ENCODE measurements at regions not wholly inside any gene's neighbourhood (a gene's known extent, or its start where the extent isn't known, plus 50 kb on each side); places are given as distances from the start of the nearest gene placed in this dataset.

- H3K27ac ChIP-seq (ENCODE audit: insufficient read depth, low read length) = no peak overlapping the region
- H3K36me3 ChIP-seq (ENCODE audit: control insufficient read depth, insufficient read depth, low read length) = no peaks in the 10 kb centered on the region
- H3K9ac ChIP-seq (ENCODE audit: insufficient read depth, low read length) = no peak overlapping the region
- no peak for TF ChIP-seq EZH2 (IDR thresholded peaks at IDR 0.05; ENCODE audit: low read length, missing control alignments)
- TF ChIP-seq CTCF (conservative IDR thresholded peaks at IDR 0.05 in 1 of 2, IDR thresholded peaks at IDR 0.05 in 1 of 2; ENCODE audit: low read depth in 1 of 2, low read length in 2 of 2) = no peak
- no peaks in the 10 kb centered on the region for H3K27me3 ChIP-seq (ENCODE audit: control insufficient read depth, insufficient read depth, low read length)
- no peaks in the 10 kb centered on the region for H3K9me3 ChIP-seq (ENCODE audit: control insufficient read depth, insufficient read depth, low read depth, low read length)
- DNase-seq (ENCODE audit: low read depth in 2 of 2) = no peak
- H3K4me3 ChIP-seq (replicated peaks in 1 of 4; ENCODE audit: control extremely low read depth in 1 of 4, insufficient read depth in 1 of 4, low read depth in 3 of 4, low read length in 4 of 4) = no peak overlapping the region
- H3K79me2 ChIP-seq (ENCODE audit: control insufficient read depth, insufficient read depth, low read length) = no peaks in the 10 kb centered on the region
- H4K20me1 ChIP-seq (ENCODE audit: control insufficient read depth, extremely low read depth, insufficient read depth, low read length) = no peaks in the 10 kb centered on the region
- H2AFZ ChIP-seq (ENCODE audit: low read length) = no peak overlapping the region
- H3K4me2 ChIP-seq (ENCODE audit: extremely low read depth, insufficient read depth, low read length) = no peak overlapping the region
- no peaks in the 10 kb centered on the region for H3K4me1 ChIP-seq (ENCODE audit: control insufficient read depth, extremely low read depth, insufficient read depth, low read length)
These were observed 469.1 kb downstream of the FUT8 start for GRCh38 chr14:65881642-65882041.

- DNase-seq (ENCODE audit: low read depth in 2 of 2) = no peak
These were observed 476.1 kb downstream of the FUT8 start for GRCh38 chr14:65888677-65889076.

GRCh38 chr14:65892315-65892714, 479.8 kb downstream of the FUT8 start:
- H3K27ac ChIP-seq (ENCODE audit: insufficient read depth, low read length) = no peak overlapping the region
- H3K79me2 ChIP-seq (ENCODE audit: control insufficient read depth, insufficient read depth, low read length) = no peaks in the 10 kb centered on the region
- no peaks in the 10 kb centered on the region for H3K4me1 ChIP-seq (ENCODE audit: control insufficient read depth, extremely low read depth, insufficient read depth, low read length)
- H2AFZ ChIP-seq (ENCODE audit: low read length) = no peak overlapping the region
- no peak for DNase-seq (ENCODE audit: low read depth in 2 of 2)
- no peak for TF ChIP-seq EZH2 (IDR thresholded peaks at IDR 0.05; ENCODE audit: low read length, missing control alignments)
- no peak for TF ChIP-seq CTCF (conservative IDR thresholded peaks at IDR 0.05 in 1 of 2, IDR thresholded peaks at IDR 0.05 in 1 of 2; ENCODE audit: low read depth in 1 of 2, low read length in 2 of 2)
- H3K4me3 ChIP-seq (replicated peaks in 1 of 4; ENCODE audit: control extremely low read depth in 1 of 4, insufficient read depth in 1 of 4, low read depth in 3 of 4, low read length in 4 of 4) = no peak overlapping the region
- H4K20me1 ChIP-seq (ENCODE audit: control insufficient read depth, extremely low read depth, insufficient read depth, low read length) = no peaks in the 10 kb centered on the region
- H3K4me2 ChIP-seq (ENCODE audit: extremely low read depth, insufficient read depth, low read length) = no peak overlapping the region
- H3K9ac ChIP-seq (ENCODE audit: insufficient read depth, low read length) = no peak overlapping the region
- no peaks in the 10 kb centered on the region for H3K9me3 ChIP-seq (ENCODE audit: control insufficient read depth, insufficient read depth, low read depth, low read length)
- H3K27me3 ChIP-seq (ENCODE audit: control insufficient read depth, insufficient read depth, low read length) = no peaks in the 10 kb centered on the region
- no peaks in the 10 kb centered on the region for H3K36me3 ChIP-seq (ENCODE audit: control insufficient read depth, insufficient read depth, low read length)

More at GRCh38 chr14:65888677-65889076, 476.1 kb downstream of the FUT8 start:
- no peak overlapping the region for H2AFZ ChIP-seq (ENCODE audit: low read length)
- no peak overlapping the region for H3K27ac ChIP-seq (ENCODE audit: insufficient read depth, low read length)
- TF ChIP-seq CTCF (conservative IDR thresholded peaks at IDR 0.05 in 1 of 2, IDR thresholded peaks at IDR 0.05 in 1 of 2; ENCODE audit: low read depth in 1 of 2, low read length in 2 of 2) = no peak
- TF ChIP-seq EZH2 (IDR thresholded peaks at IDR 0.05; ENCODE audit: low read length, missing control alignments) = no peak
- H3K27me3 ChIP-seq (ENCODE audit: control insufficient read depth, insufficient read depth, low read length) = no peaks in the 10 kb centered on the region
- H3K9me3 ChIP-seq (ENCODE audit: control insufficient read depth, insufficient read depth, low read depth, low read length) = no peaks in the 10 kb centered on the region
- H3K4me1 ChIP-seq (ENCODE audit: control insufficient read depth, extremely low read depth, insufficient read depth, low read length) = no peaks in the 10 kb centered on the region
- no peaks in the 10 kb centered on the region for H3K36me3 ChIP-seq (ENCODE audit: control insufficient read depth, insufficient read depth, low read length)
- H4K20me1 ChIP-seq (ENCODE audit: control insufficient read depth, extremely low read depth, insufficient read depth, low read length) = no peaks in the 10 kb centered on the region
- no peak overlapping the region for H3K9ac ChIP-seq (ENCODE audit: insufficient read depth, low read length)
- no peaks in the 10 kb centered on the region for H3K79me2 ChIP-seq (ENCODE audit: control insufficient read depth, insufficient read depth, low read length)
- no peak overlapping the region for H3K4me3 ChIP-seq (replicated peaks in 1 of 4; ENCODE audit: control extremely low read depth in 1 of 4, insufficient read depth in 1 of 4, low read depth in 3 of 4, low read length in 4 of 4)
- no peak overlapping the region for H3K4me2 ChIP-seq (ENCODE audit: extremely low read depth, insufficient read depth, low read length)

All from fibroblast of lung (primary cell).